Stimulated activated CD8-positive, alpha-beta memory T cell treated with anti-CD3 and anti-CD28 coated beads, Interleukin-12 subunit alpha, Interleukin-12 subunit beta, amount 100 ng/mL, for 1 hour (primary cell): ENCODE measurements at regions not wholly inside any gene's neighbourhood (a gene's known extent, or its start where the extent isn't known, plus 50 kb on each side); places are given as distances from the start of the nearest gene placed in this dataset.

Source experiments
- DNase-seq: peaks from one replicate; pipeline ENCODE4 v3.0.0-alpha.2; 2020; ENCODE audit warnings: low read depth

- no peak for DNase-seq
These were observed 557.2 kb downstream of the BUD13 start for GRCh38 chr11:116215471-116216113.

GRCh38 chr11:116211147-116211546, 561.6 kb downstream of the BUD13 start:
- no peak for DNase-seq

- no peak for DNase-seq
These were observed 562.1 kb downstream of the BUD13 start for GRCh38 chr11:116210663-116211062.

- DNase-seq, result no peak
These were observed 563.5 kb downstream of the BUD13 start for GRCh38 chr11:116209255-116209654.

- DNase-seq, result no peak
These were observed 565.2 kb downstream of the BUD13 start for GRCh38 chr11:116207421-116208141.

- no peak for DNase-seq
These were observed 565.8 kb downstream of the BUD13 start for GRCh38 chr11:116207019-116207418.

GRCh38 chr11:116202922-116203321, 569.9 kb downstream of the BUD13 start:
- DNase-seq, result no peak

- no peak for DNase-seq
These were observed 572.2 kb downstream of the BUD13 start for GRCh38 chr11:116200564-116200963.

- DNase-seq, result no peak
These were observed 573.6 kb downstream of the BUD13 start for GRCh38 chr11:116199182-116199581.

- no peak for DNase-seq
These were observed 578.5 kb downstream of the BUD13 start for GRCh38 chr11:116194156-116194904.

GRCh38 chr11:116193321-116194131, 579.3 kb downstream of the BUD13 start:
- no peak for DNase-seq

- no peak for DNase-seq
These were observed 580.1 kb downstream of the BUD13 start for GRCh38 chr11:116192509-116193210.

- DNase-seq, result no peak
These were observed 581.9 kb downstream of the BUD13 start for GRCh38 chr11:116190861-116191260.

GRCh38 chr11:116189408-116190170, 583.2 kb downstream of the BUD13 start:
- DNase-seq, result no peak

- no peak for DNase-seq
These were observed 584.4 kb downstream of the BUD13 start for GRCh38 chr11:116188350-116188749.

- DNase-seq, result no peak
These were observed 585.8 kb downstream of the BUD13 start for GRCh38 chr11:116187026-116187425.

GRCh38 chr11:116185551-116185950, 587.2 kb downstream of the BUD13 start:
- no peak for DNase-seq

GRCh38 chr11:116184763-116185162, 588.0 kb downstream of the BUD13 start:
- no peak for DNase-seq

GRCh38 chr11:116182356-116182966, 590.3 kb downstream of the BUD13 start:
- no peak for DNase-seq
